Stimulated activated naive B cell treated with anti-CD40 and anti-IgM and Interleukin-4, amounts not matched to agents 10 μg/mL and 1 μg/mL and 100 μg/mL, for 72 hours (primary cell): ENCODE measurements at regions not wholly inside any gene's neighbourhood (a gene's known extent, or its start where the extent isn't known, plus 50 kb on each side); places are given as distances from the start of the nearest gene placed in this dataset.
"Not testable (repeated sequence)": the region's sequence is repeated elsewhere in the genome, so short reads cannot be mapped to it uniquely, and the experiment has no call there.

ENCODE experiments used
- ATAC-seq, 2 donors: fragments of 150-1000 bp; cut with Tn5 transposase; replicated peaks; 2 replicates each; pipeline ENCODE4 v1.10.0; 2021; ENCODE audit warnings: moderate library complexity in 1 of 2
- DNase-seq: peaks from one replicate; pipeline ENCODE4 v3.0.0; 2021
- H3K27ac Mint-ChIP-seq: one replicate; pipeline ENCODE4 v1.8.0; 2022; ENCODE audit warnings: mild to moderate bottlenecking, mixed read lengths
- H3K27me3 Mint-ChIP-seq, 2 donors: one replicate each; pipeline ENCODE4 v1.8.0; 2022; ENCODE audit warnings: mixed read lengths in 2 of 2
- H3K36me3 Mint-ChIP-seq, 2 donors: one replicate each; pipeline ENCODE4 v1.8.0; 2022; ENCODE audit warnings: mixed read lengths in 2 of 2, mild to moderate bottlenecking in 1 of 2
- H3K4me1 Mint-ChIP-seq, 2 donors: one replicate each; pipeline ENCODE4 v1.8.0; 2022; ENCODE audit warnings: mixed read lengths in 2 of 2, mild to moderate bottlenecking in 1 of 2
- H3K4me3 Mint-ChIP-seq, 2 donors: one replicate each; pipeline ENCODE4 v1.8.0; 2022; ENCODE audit warnings: mild to moderate bottlenecking in 2 of 2, mixed read lengths in 2 of 2, moderate library complexity in 1 of 2
- H3K9me3 Mint-ChIP-seq, 2 donors: one replicate each; pipeline ENCODE4 v1.8.0; 2022; ENCODE audit warnings: mixed read lengths in 2 of 2, mild to moderate bottlenecking in 1 of 2

GRCh38 chr20:56766528-56766927 is 137.4 kb downstream of the TFAP2C start:
- ATAC-seq: no peak
- Mint-ChIP-seq H3K36me3 (no peaks in the 10 kb centered on the region), H3K4me3 (no peak overlapping the region), H3K9me3 (peaks cover 4 to 11% of the 10 kb centered on the region in 2 donors), H3K27me3 (no peaks in the 10 kb centered on the region), H3K27ac (no peak overlapping the region), H3K4me1 (no peaks in the 10 kb centered on the region)
- DNase-seq: no peak

DNA sequence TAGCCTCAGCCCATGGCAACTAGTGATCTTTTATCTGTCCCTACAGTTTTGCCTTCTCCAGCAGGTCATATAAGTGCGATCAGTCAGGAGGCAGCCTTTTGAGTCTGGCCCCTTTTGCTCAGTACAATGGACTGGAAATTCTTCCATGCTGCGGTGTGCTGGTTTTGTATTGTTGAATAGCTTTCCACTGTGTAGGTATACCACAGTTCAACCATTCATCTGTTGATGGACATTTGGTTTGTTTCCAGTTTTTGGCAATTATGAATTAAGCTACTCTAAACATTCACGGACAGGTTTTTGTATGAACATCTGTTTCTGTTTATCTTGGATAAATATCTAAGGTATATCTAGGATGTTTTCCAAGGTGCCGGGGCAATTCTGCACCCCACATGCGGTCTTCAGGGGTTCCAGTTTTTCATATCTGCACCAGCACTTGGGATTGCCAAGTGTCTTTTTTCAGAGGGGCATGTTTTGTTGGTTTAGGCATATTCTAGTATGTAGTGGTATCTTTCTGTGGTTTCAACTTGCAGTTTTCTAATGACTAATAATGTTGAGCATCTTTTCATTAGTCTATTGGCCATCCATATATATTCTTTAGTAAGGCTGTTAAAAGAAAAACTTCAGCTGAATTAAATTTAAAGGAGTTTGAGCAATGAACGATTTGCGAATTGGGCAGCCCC is 141.0 kb downstream of the TFAP2C start:
- Mint-ChIP-seq H3K27ac (no peak overlapping the region), H3K4me3 (no peak overlapping the region), H3K9me3 (peaks cover 0 to 4% of the 10 kb centered on the region in 2 donors), H3K36me3 (no peaks in the 10 kb centered on the region), H3K4me1 (no peaks in the 10 kb centered on the region), H3K27me3 (no peaks in the 10 kb centered on the region)
- ATAC-seq (no peak), DNase-seq (no peak)

DNA sequence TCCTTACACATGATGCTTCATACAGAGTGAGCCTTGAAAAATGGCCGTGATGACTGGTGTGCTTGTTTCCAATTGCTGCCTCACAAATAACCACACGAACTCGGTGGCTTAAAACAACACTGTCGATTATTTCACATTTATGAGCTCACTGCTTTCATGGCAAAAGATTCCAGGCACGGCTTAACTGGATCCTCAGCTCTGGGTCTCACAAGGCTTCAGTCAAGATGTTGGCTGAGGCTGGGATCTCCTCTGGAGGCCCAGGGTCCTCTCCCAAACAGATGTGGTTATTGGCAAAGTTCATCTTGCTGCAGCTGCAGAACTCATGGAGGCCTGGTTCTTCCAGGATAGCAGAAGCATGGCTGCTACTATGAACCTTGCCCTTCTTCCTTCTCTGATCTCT is 144.6 kb downstream of the TFAP2C start:
- no peak overlapping the region for H3K27ac Mint-ChIP-seq
- H3K27me3 Mint-ChIP-seq: peaks cover 0 to under 1% of the 10 kb centered on the region in 2 donors
- no peak for DNase-seq

DNA sequence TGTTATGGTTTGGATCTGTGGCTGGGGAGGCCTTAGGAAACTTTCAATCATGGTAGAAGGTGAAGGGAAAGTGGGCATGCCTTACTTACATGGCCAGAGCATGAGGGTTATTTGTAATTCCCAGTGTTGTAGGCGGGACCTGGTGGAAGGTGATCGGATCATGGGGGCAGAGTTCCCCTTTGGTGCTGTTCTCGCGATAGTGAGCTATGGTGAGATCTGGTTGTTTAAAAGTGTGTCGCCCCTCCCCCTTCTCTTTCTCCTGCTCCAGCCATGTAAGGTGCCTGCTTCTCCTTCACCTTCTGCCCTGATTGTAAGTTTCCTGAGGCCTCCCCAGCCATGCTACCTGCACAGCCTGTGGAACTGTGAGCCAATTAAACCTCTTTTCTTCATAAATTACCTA is 145.8 kb downstream of the TFAP2C start:
- DNase-seq (no peak), ATAC-seq (no peak)
- Mint-ChIP-seq H3K36me3 (no peaks in the 10 kb centered on the region), H3K27me3 (peaks cover 0 to 3% of the 10 kb centered on the region in 2 donors), H3K9me3 (no peaks in the 10 kb centered on the region), H3K27ac (no peak overlapping the region), H3K4me3 (no peak overlapping the region), H3K4me1 (no peaks in the 10 kb centered on the region)

More for the DNA sequence above, 144.6 kb downstream of the TFAP2C start:
- H3K4me3 Mint-ChIP-seq: no peak overlapping the region
- H3K4me1 Mint-ChIP-seq: no peaks in the 10 kb centered on the region
- H3K36me3 Mint-ChIP-seq: no peaks in the 10 kb centered on the region
- no peak for ATAC-seq
- H3K9me3 Mint-ChIP-seq: no peaks in the 10 kb centered on the region

- no peak overlapping the region for H3K27ac Mint-ChIP-seq
- peaks cover 3 to 6% of the 10 kb centered on the region in 2 donors for H3K27me3 Mint-ChIP-seq
- no peak for ATAC-seq
- H3K4me1 Mint-ChIP-seq: no peaks in the 10 kb centered on the region
- H3K36me3 Mint-ChIP-seq: no peaks in the 10 kb centered on the region
- H3K9me3 Mint-ChIP-seq: no peaks in the 10 kb centered on the region
- no peak overlapping the region for H3K4me3 Mint-ChIP-seq
- DNase-seq: no peak
Measured at GRCh38 chr20:56776345-56776744, 147.2 kb downstream of the TFAP2C start.

DNA sequence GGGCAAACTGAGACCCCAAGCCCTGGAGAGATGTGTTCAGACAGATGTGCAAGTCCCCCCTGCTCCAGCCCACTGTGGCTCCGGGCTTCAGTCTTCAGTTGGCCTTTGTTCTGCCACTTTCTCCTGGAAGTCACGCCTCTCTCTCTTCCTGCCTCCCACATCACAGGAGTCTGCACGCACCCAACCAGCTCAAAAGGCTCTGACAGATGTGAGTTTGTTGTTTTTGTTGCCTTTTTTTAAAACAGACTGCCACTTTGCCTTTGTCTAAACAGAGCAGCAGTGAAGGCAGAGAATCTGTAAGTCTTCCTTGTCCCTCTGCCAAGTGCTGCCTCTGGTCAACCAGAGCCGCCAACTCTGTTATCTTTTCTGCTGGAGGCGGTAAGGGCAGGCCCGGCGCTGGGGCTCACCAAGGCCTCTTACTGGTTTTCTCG is 149.7 kb downstream of the TFAP2C start:
- DNase-seq (no peak), ATAC-seq (no peak)
- Mint-ChIP-seq H3K27ac (no peak overlapping the region), H3K4me3 (no peak overlapping the region), H3K27me3 (peaks cover 7 to 17% of the 10 kb centered on the region in 2 donors), H3K4me1 (no peaks in the 10 kb centered on the region), H3K36me3 (no peaks in the 10 kb centered on the region), H3K9me3 (no peaks in the 10 kb centered on the region)

- Mint-ChIP-seq H3K27me3 (peaks cover 7 to 17% of the 10 kb centered on the region in 2 donors), H3K9me3 (no peaks in the 10 kb centered on the region), H3K36me3 (no peaks in the 10 kb centered on the region), H3K4me3 (no peak overlapping the region), H3K4me1 (no peaks in the 10 kb centered on the region), H3K27ac (no peak overlapping the region)
- ATAC-seq: no peak
- DNase-seq: no peak
Measured at GRCh38 chr20:56779452-56780143, 150.5 kb downstream of the TFAP2C start.

GRCh38 chr20:56780266-56780665 is 151.2 kb downstream of the TFAP2C start:
- Mint-ChIP-seq H3K4me3 (no peak overlapping the region), H3K9me3 (no peaks in the 10 kb centered on the region), H3K27me3 (peaks cover 7 to 17% of the 10 kb centered on the region in 2 donors), H3K36me3 (no peaks in the 10 kb centered on the region), H3K4me1 (no peaks in the 10 kb centered on the region), H3K27ac (no peak overlapping the region)
- DNase-seq (no peak), ATAC-seq (no peak)

- no peaks in the 10 kb centered on the region for H3K36me3 Mint-ChIP-seq
- H3K9me3 Mint-ChIP-seq: no peaks in the 10 kb centered on the region
- H3K4me3 Mint-ChIP-seq: no peak overlapping the region
- ATAC-seq: no peak
- peaks cover 7 to 17% of the 10 kb centered on the region in 2 donors for H3K27me3 Mint-ChIP-seq
- no peak overlapping the region for H3K27ac Mint-ChIP-seq
- no peaks in the 10 kb centered on the region for H3K4me1 Mint-ChIP-seq
- DNase-seq: no peak
Measured at GRCh38 chr20:56781108-56781739, 152.1 kb downstream of the TFAP2C start.

- H3K36me3 Mint-ChIP-seq, ATAC-seq: not testable (repeated sequence)
Measured at GRCh38 chr20:56781987-56782560, 153.0 kb downstream of the TFAP2C start.

DNA sequence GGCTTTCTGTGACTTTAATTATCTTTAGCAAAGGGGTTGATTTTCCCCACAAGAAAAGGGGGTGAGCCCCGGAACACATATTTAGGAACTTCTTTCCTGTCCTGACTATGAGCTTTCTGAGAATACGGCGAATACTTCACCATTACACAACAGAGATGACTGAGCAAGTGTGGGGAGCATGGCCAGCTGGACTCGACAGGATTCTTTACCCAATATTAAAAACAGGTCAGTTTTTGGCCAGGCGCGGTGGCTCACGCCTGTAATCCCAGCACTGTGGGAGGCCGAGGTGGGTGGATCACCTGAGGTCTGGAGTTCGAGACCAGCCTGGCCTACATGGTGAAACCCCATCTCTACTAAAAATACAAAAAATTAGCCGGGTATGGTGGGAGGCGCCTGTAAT is 153.7 kb downstream of the TFAP2C start:
- ATAC-seq, H3K27ac Mint-ChIP-seq, H3K9me3 Mint-ChIP-seq, H3K4me1 Mint-ChIP-seq, DNase-seq, H3K4me3 Mint-ChIP-seq, H3K36me3 Mint-ChIP-seq: not testable (repeated sequence)
- H3K27me3 Mint-ChIP-seq: peaks cover 7 to 17% of the 10 kb centered on the region in 2 donors

More at GRCh38 chr20:56781987-56782560, 153.0 kb downstream of the TFAP2C start:
- not testable (repeated sequence) for H3K4me3 Mint-ChIP-seq, H3K27ac Mint-ChIP-seq, DNase-seq, H3K4me1 Mint-ChIP-seq, H3K9me3 Mint-ChIP-seq
- peaks cover 7 to 17% of the 10 kb centered on the region in 2 donors for H3K27me3 Mint-ChIP-seq

GRCh38 chr20:56783826-56784225 is 154.7 kb downstream of the TFAP2C start:
- DNase-seq: no peak
- ATAC-seq: no peak
- Mint-ChIP-seq H3K9me3 (no peaks in the 10 kb centered on the region), H3K27me3 (peaks cover 5 to 17% of the 10 kb centered on the region in 2 donors), H3K4me1 (no peaks in the 10 kb centered on the region), H3K4me3 (no peak overlapping the region), H3K36me3 (no peaks in the 10 kb centered on the region), H3K27ac (no peak overlapping the region)

- no peak for ATAC-seq
- Mint-ChIP-seq H3K36me3 (no peaks in the 10 kb centered on the region), H3K4me1 (no peaks in the 10 kb centered on the region), H3K27me3 (peaks cover 4 to 10% of the 10 kb centered on the region in 2 donors), H3K4me3 (no peak overlapping the region), H3K27ac (no peak overlapping the region), H3K9me3 (no peaks in the 10 kb centered on the region)
- no peak for DNase-seq
Measured at GRCh38 chr20:56786503-56786902, 157.4 kb downstream of the TFAP2C start.

DNA sequence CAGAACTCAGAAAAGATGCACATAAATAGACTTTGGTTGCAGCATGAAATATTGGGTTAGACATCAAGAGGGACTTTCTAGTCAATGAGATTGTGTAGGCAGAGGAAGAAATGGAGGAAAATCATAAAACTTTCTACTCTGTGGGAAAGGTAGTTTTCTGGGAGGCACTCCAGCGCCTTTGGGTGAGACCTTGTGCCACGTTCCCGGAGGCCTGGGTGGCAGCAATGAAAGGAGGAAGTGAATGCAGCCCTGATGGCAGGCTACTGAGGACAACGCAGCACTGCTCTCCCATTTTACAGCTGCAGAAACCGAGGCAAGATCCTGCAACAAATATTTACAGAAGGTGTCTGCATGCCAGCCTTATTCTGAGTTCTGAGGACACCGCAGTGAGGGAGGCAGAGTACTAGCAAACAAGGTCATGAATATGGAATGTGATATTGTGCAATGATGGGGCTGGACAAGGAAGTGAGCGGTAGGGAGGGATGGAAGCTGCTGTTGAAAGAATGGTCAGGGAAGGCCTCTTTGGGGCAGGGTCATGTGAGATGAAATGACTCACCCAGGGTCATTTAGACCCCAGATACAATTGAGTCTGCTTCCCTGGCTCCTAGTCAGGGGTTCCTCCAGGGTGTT is 159.1 kb downstream of the TFAP2C start:
- H3K4me1 Mint-ChIP-seq: no peaks in the 10 kb centered on the region
- H3K9me3 Mint-ChIP-seq: peaks cover 0 to 2% of the 10 kb centered on the region in 2 donors
- no peak overlapping the region for H3K4me3 Mint-ChIP-seq
- no peaks in the 10 kb centered on the region for H3K27me3 Mint-ChIP-seq
- no peak for DNase-seq
- no peak for ATAC-seq
- no peak overlapping the region for H3K27ac Mint-ChIP-seq
- no peaks in the 10 kb centered on the region for H3K36me3 Mint-ChIP-seq
